Endothelial cell (in vitro differentiated cells): ENCODE measurements at regions not wholly inside any gene's neighbourhood (a gene's known extent, or its start where the extent isn't known, plus 50 kb on each side); places are given as distances from the start of the nearest gene placed in this dataset.

Source experiments
- DNase-seq: peaks from one replicate; pipeline ENCODE4 v3.0.0; 2021; ENCODE audit warnings: low spot score
- H3K27ac Mint-ChIP-seq: one replicate; pipeline ENCODE4 v1.8.0; 2021; ENCODE audit warnings: mixed read lengths, inconsistent platforms; ENCODE audit not compliant: unreplicated experiment
- H3K27me3 Mint-ChIP-seq: one replicate; pipeline ENCODE4 v1.8.0; 2021; ENCODE audit warnings: mild to moderate bottlenecking, moderate library complexity, mixed read lengths, inconsistent platforms; ENCODE audit not compliant: unreplicated experiment
- H3K36me3 Mint-ChIP-seq: one replicate; pipeline ENCODE4 v1.8.0; 2021; ENCODE audit warnings: mild to moderate bottlenecking, low read depth, mixed read lengths, inconsistent platforms; ENCODE audit not compliant: unreplicated experiment
- H3K4me1 Mint-ChIP-seq: one replicate; pipeline ENCODE4 v1.8.0; 2021; ENCODE audit warnings: mild to moderate bottlenecking, mixed read lengths, inconsistent platforms; ENCODE audit not compliant: unreplicated experiment
- H3K4me3 Mint-ChIP-seq: one replicate; pipeline ENCODE4 v1.8.0; 2021; ENCODE audit warnings: mild to moderate bottlenecking, mixed read lengths, inconsistent platforms; ENCODE audit not compliant: unreplicated experiment
- H3K9me3 Mint-ChIP-seq: one replicate; pipeline ENCODE4 v1.8.0; 2021; ENCODE audit warnings: mixed read lengths, inconsistent platforms; ENCODE audit not compliant: unreplicated experiment
- TF ChIP-seq, protein P1 (sequence below): fragments of 200-600 bp; sonication (generic); IDR thresholded peaks from one replicate; pipeline ENCODE4 v1.5.0; 2021; ENCODE audit warnings: antibody characterized with exemption; ENCODE audit not compliant: unreplicated experiment

DNA sequence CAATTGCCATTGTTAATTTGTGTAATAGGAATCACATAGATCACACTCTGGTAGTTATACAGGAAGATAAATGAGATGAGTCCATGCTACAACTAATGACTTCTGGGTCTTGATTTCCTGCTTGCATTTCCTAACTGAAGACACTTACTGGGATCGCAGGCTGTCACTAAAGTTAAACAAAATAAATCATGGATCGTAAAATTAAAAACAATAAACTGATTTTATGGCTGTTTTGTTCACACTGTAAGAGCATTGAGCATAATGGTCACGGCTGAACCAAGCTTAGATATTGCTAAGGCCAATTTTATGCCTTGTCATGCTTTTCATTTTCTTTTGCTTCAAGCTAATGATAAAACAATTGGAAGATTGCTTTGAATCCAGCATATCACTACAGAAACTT is 332.5 kb upstream of the CITED2 start:
- Mint-ChIP-seq H3K27me3 (no peaks in the 10 kb centered on the region), H3K4me1 (peaks cover 17% of the 10 kb centered on the region), H3K9me3 (no peaks in the 10 kb centered on the region), H3K36me3 (no peaks in the 10 kb centered on the region), H3K4me3 (no peak overlapping the region), H3K27ac (no peak overlapping the region)
- TF ChIP-seq, protein P1, sequence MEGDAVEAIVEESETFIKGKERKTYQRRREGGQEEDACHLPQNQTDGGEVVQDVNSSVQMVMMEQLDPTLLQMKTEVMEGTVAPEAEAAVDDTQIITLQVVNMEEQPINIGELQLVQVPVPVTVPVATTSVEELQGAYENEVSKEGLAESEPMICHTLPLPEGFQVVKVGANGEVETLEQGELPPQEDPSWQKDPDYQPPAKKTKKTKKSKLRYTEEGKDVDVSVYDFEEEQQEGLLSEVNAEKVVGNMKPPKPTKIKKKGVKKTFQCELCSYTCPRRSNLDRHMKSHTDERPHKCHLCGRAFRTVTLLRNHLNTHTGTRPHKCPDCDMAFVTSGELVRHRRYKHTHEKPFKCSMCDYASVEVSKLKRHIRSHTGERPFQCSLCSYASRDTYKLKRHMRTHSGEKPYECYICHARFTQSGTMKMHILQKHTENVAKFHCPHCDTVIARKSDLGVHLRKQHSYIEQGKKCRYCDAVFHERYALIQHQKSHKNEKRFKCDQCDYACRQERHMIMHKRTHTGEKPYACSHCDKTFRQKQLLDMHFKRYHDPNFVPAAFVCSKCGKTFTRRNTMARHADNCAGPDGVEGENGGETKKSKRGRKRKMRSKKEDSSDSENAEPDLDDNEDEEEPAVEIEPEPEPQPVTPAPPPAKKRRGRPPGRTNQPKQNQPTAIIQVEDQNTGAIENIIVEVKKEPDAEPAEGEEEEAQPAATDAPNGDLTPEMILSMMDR = no peak
- DNase-seq = no peak

DNA sequence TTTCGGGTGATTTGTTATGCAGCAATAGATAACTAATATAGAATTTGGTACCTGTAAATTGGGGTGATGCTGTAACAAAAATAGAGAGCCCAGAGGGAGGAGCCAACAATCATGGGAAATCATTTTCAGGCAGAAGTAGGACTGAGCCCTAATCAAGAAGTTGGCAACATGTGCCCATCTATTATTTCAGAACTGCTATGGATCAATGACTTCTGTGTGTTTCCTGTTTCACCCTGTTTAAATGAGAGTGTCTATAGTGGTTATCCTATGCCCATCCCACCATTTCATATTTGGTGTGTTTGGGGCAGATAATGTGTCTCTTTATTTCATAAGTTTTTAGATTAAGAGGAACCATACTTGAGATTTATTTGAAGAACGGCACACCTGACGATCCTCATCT is 330.8 kb upstream of the CITED2 start:
- Mint-ChIP-seq H3K27ac (no peak overlapping the region), H3K4me3 (no peak overlapping the region), H3K4me1 (peaks cover 17% of the 10 kb centered on the region), H3K9me3 (no peaks in the 10 kb centered on the region), H3K27me3 (peaks cover 2% of the 10 kb centered on the region), H3K36me3 (no peaks in the 10 kb centered on the region)
- no peak for DNase-seq
- TF ChIP-seq, protein P1 = no peak

DNA sequence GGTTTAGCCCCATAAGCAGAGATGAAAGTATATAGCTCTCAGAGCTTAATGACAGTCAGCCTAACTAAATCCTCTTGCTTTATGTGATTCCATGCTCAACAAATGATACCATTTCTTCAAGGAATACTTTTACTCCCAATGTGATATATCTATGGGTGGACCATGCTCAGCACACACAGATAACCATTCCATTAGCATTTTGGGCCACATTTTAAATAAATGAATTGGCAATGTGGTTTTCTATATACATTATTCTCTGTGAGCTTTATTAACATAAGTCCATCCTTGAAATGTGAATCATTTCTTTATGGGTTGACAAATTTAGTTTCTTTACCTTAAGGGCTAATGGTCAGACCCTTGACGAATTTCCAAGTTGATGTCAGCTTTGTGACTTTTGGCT is 329.3 kb upstream of the CITED2 start:
- TF ChIP-seq, protein P1 = no peak

DNA sequence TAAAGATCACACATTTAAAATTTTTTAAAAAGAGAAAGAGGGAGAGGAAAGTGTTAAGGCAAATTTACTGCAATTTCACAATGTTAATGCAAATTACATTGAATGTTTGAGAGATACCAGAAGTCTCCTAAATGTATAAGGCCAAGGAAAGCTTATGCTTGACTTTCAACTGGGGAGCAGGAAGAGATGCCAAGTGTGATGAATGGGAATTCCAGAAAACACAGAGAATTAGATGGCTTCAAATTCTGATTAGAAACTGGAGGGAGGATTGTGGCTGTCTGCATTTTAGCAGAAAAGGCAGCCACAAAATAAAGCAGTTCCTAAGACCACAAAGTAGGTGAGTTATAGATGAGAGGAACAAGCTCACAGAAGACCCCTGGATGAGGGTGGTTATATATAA is 328.3 kb upstream of the CITED2 start:
- H3K27me3 Mint-ChIP-seq = peaks cover 2% of the 10 kb centered on the region
- no peak overlapping the region for H3K4me3 Mint-ChIP-seq
- TF ChIP-seq, protein P1 = no peak
- no peaks in the 10 kb centered on the region for H3K9me3 Mint-ChIP-seq
- DNase-seq = no peak
- H3K4me1 Mint-ChIP-seq = peaks cover 16% of the 10 kb centered on the region
- no peaks in the 10 kb centered on the region for H3K36me3 Mint-ChIP-seq
- no peak overlapping the region for H3K27ac Mint-ChIP-seq

More for the DNA sequence above, 329.3 kb upstream of the CITED2 start:
- peaks cover 2% of the 10 kb centered on the region for H3K27me3 Mint-ChIP-seq
- peaks cover 23% of the 10 kb centered on the region for H3K4me1 Mint-ChIP-seq
- DNase-seq = no peak
- no peaks in the 10 kb centered on the region for H3K9me3 Mint-ChIP-seq
- H3K4me3 Mint-ChIP-seq = no peak overlapping the region
- no peak overlapping the region for H3K27ac Mint-ChIP-seq
- no peaks in the 10 kb centered on the region for H3K36me3 Mint-ChIP-seq

DNA sequence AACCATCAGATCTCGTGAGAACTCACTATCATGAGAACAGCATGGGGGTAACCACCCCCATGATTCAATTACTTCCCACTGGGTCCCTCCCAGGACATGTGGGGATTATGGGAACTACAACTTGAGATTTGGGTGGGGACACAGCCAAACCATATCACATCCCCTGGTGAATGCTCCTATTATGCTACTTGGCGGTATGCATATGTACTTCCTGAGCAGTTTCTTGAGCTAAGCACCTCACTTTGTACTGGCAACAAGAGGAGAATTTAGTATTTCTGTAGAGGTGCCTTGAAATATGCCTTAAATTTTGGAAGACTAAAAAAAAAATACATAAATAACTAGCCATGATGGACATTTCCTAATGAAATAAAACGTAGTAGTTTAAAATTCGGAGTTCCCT is 327.2 kb upstream of the CITED2 start:
- Mint-ChIP-seq H3K27ac (no peak overlapping the region), H3K9me3 (no peaks in the 10 kb centered on the region)
- TF ChIP-seq, protein P1 = no peak

More for the DNA sequence above, 327.2 kb upstream of the CITED2 start:
- Mint-ChIP-seq H3K4me1 (peaks cover 9% of the 10 kb centered on the region), H3K4me3 (no peak overlapping the region), H3K36me3 (no peaks in the 10 kb centered on the region), H3K27me3 (peaks cover 2% of the 10 kb centered on the region)
- DNase-seq = no peak
